Muscle of arm (tissue), 1 donor: ENCODE measurements at regions not wholly inside any gene's neighbourhood (a gene's known extent, or its start where the extent isn't known, plus 50 kb on each side); places are given as distances from the start of the nearest gene placed in this dataset.

ENCODE experiments used
- DNase-seq: peaks from one replicate; pipeline ENCODE4 v3.0.0-alpha.2; 2013

DNA sequence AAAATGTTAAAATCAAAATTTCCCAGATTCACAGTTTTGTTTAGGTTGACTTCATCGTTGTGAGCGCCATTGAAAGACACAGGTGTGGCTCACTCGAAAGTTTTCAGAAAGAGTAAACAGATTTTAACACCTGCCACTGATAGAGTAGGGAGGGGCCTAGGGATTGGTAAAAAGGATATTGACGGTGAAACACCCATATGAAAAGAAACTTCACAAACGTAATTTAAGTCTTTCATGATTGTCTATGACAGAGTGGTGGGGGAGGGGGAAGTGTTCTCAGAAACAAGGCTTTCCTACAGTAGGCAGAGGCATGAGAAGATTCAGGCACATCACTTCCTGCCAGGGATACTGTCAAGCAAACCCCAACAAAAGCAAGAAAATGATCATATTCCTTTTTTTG lies 101.4 kb downstream of the PERP start:
- no peak for DNase-seq

DNA sequence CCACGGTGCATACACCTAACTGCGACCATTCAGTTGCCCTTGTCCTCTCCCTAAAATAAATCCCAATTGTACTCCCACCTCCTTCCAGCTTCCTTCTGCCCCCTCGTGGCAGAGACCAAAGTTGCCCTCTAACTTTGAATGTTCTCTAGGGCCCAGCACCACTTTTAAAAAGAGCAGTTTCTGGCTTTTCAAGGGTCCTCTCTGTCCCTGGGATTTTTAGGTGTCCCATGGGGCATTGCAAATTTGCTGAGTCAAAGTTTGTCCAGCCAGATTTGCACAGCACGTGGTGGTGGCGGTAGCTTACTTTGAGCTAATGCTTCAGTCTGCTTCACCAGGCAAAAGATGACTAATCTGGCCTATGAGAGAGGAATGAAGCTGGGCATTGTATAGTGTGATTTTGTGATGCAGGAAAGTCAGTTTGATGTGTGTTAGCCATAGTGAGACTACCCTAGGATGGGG lies 100.2 kb downstream of the PERP start:
- no peak for DNase-seq

DNA sequence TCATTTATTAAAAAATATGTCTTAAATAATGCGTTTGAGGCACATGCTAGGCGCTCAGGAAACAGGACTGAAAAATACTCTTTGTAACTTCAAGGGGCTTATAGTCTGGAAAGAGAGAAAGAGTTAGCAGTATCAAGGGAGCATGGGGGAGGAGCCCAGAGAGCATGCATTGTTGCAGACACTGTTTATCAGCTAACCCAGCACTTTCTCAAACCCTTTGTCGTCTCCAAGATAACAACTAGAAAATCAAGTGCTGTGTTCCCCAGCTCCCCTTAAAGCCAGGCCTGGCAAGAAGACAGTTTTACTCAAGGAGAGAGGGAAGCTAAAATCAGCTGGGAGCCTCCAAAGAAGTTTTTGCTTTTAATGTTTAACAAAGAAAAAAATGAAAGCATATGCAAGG lies 98.4 kb downstream of the PERP start:
- DNase-seq, result no peak

DNA sequence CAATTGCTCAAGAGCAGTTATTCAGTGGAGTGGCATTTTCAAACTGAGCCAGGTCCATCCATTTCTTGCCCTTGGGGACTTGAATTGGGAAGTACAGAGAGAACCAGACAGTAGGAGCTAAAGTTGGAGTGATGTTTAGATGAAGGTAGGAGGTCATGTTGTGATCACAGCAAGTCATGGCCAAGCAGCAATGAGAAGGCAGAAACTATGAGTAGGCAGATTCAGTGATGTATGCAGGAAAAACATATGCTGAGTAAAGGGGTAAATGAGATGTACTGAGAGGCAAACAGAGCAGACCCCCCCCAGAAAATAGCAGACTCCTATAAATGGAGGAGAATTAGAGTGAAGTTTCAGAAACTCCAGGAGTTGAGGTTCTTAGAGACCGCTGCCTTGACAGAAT lies 95.8 kb downstream of the PERP start:
- DNase-seq, result no peak

DNA sequence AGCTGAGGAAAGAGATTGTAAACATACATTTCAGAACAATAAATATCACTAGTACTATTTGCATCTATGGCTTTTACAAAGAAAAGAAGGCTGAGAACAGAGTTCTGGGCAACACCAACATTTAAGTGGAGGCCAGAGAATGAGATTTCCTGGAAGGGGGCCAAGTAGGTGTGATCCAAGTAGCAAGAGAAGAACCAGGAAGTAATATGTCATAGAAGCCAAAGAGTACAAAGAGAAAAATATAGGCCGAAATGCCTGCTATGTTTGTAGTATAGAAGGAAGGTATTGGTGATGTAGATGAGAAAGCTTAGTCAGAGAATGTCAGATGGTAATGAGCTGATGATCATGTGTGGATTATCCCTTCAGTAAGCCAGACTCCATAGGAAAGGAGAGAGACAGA lies 94.5 kb downstream of the PERP start:
- no peak for DNase-seq

DNA sequence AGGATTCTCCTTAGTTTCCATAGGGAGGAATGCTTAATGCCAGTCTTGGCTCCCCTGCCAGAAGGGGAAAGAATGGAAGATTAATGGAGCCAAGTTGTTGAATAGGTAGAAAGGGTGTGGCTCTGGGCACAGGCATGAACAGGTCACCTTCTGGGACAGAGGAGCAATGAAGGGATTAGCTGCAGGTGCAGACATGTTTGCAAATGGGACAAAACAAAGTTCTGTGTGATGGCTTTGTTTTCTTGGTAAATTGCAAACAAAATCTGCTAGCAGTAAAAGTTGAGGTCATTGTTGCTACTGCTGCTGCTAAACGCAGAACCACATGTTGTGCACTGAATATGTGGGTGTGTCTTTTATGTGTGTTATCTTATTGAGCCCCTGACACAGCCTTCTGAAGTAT lies 93.3 kb downstream of the PERP start:
- no peak for DNase-seq

DNA sequence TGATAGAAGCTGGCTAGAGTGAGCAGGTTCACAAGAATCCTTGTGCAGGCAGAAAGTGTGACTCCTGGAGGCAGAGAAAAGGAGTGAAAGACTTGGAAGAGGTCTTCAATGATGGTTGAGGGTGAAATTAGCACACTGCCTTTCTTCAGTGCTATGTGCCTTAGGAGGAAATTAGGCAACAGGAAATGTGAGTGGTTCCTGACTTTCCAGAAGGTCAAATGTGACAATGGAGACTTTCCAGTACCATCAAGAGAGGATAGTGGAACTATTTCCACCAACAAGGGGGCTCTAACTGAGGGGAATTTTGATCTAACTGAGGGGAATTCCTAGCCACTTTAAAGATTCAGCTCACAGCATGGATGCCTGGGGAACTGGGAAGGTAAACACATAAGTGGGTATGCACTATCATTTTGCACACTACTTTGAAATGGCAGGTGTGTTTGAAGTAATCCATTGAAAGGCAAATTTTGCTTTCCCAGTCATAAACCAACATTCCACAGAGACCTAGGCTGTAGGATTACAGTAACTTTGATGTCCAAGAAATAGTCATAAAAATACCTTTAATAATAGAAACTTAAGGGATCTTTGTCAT lies 90.0 kb downstream of the PERP start:
- DNase-seq, result no peak

DNA sequence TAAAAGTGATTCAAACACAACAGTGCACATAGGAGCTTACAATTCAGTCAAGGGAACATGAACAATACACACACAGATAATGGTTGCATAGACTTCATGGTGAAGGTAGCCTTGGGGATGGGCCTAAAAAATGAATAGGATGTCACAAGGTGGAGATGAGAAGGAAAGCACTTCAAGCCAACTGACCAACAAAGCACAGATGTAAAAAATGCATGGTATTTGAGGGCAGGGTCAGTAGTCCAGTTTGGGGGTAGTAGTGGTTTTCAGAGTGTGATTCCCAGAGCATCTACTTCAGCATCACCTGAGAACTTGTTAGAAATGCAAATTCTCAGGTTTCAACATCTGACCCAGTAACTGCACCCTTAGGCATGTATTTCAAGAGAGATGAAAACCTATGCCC lies 88.9 kb downstream of the PERP start:
- DNase-seq, result no peak

DNA sequence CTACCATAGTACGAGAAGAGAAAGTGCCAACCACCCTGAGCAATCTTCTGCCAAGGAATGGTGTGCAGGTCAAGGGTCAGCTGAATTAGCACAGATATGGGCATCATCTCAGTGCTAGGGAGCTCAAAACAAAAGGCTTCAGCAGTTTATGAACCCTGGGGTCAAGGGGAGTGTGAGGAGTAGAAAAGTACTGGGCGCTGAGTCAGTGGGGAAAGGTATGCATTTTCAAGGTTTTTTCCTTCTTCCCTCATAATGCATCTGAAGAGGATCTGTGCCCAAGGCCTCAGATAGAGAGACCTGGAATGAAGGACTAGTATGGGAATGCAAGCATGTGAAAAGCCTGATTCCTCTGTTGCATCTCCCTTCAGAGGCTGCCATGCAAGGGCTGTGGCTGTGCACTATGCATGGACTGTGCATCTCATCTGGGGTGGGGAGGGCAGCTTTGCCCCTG lies 81.7 kb downstream of the PERP start:
- DNase-seq, result no peak

DNA sequence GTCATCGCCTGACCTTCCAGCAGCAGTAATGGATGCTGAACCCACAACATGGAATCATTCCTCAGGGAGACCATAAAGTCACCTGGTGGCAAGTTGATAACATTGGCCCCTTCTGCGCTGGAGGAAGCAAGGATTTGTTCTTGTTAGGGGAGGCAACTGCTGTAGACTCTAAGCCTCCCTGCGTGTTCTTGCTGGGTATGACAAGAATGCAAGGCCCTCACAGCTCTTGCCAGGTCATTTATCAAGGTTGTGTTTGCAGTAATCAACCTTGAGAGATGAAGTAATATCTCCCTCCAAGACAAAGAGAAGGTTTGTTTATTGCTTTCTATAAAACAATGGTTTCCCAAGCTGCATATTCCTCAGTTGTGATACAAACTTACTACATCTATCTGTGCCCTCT lies 80.9 kb downstream of the PERP start:
- no peak for DNase-seq

DNA sequence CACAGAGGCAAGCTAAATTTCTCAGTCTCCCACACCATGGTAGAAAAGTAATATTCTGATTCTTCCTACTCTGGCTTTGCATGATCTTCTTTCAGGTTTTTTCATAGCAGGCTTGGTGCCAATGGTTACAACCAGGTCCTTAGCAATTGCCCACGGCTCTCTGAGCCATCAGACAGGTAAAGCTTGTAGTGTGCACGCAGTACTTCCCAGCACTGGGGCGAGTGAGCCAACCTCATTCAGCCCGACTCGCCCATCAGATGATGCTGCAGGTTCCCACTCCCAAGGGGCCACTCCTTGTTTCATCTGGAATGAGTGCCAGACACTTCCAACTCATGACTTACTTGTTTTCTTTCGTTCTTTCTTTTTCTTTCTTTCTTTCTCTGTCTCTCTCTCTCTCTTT lies 78.3 kb downstream of the PERP start:
- no peak for DNase-seq

DNA sequence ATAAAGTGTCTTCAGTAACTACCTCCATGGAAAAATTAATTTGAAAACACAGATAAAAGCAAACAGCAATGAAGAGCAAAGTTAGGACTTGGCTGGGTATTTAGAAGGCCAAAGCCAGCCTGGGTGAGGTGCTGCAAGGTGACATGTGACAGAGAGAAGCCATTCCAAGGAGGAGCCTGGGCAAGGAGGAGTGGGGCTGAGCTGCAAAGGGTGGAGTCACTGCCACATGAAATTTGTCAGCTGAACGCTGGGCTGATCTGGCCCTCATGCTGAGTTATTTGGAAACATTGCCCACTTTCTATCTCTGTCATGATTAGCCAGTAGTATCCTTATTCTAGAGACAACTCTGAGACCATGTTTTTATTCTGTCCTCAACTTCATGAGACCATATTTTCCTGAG lies 76.3 kb downstream of the PERP start:
- no peak for DNase-seq

DNA sequence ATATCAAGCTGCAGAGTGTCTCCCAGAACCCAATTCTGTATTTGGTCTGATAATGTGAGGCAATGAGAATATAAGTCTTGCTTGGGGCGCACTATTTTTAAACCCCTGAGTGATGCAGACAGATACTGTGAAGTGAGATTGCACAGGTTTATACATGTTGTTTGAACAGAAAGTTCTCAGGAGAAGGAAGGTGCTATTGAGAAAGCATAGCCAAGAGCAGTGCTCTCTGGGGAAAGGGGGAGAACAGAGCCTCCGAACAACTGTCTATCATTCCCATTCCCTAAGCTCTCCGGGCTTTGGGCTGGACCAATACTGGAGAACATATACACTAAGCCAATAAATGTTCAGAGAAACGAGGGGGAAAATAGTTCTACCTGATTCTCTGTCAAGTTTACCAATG lies 75.8 kb downstream of the PERP start:
- no peak for DNase-seq

DNA sequence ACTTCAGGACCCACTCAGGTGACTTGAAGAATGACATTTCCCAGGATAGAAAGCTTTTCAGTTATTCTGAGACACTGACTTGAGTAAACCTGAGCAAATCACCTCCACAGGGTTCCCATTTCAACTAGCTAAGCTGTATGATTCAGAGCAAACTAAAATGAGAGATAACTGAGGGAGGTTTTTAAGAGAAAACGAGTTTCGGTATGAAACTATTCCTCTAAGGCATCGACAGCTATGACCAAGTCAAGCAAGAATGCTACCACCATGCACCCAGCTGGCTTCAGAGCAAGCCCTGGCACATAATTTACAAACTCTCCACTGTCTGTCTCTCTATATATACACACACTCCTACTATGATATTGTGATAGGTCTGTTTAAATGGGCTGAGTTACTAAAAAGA lies 75.4 kb downstream of the PERP start:
- no peak for DNase-seq

DNA sequence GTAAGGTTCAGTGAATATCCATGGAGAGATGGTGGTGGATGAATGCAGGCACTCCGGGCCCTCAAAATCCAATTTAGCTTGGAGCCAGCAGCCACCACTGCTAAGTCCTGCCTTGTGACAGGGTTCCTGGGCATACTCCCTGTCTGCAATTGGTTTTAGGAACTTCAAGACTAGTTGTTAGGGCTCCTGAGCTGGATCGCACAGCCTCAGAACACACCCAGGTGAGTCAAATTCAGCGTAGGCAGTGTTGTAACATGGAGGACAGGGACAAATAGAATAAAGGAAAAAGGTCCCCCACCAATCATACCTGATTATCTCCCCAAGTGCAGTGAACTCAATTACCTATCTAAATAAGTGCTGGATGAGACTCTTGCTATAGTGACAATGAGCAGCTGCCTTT lies 74.6 kb downstream of the PERP start:
- DNase-seq, result no peak

DNA sequence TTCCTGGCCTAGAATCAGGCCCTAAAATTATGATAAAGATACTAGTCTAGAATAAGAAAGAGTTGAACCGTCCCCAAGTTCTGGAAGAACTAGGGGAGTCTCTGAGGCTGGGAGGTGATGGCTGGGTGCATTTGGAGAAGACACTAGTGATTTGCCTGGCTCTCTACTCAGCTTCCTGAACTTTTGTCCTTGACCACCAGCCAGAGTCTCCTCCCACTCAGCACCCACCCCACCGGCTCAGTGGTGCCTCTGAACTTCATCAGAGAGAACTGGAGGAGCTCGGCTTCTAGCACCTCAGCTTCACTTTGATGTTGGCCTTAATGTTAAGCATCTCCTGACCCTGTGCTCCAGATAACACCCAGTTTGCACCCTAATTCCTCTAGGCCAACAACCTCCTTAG lies 73.0 kb downstream of the PERP start:
- DNase-seq, result no peak

DNA sequence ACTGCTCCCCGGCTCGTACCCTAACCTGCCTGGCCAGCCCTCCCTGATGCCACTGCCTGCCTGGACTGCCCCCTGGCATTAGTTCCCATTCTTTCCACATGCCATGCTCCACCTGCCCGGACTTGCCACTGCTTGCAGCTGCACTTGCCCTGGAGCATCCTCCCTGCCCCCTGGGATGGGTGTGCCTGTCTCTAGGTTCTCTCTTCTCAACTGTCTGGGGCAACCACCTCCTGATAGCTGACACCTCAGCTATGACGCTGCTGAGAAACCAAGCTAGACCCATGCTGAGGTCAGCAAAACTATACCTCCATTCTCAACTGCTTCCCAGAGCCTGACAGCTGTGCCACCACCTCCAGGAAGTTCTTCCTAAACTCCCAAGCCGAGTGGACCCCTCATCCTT lies 72.1 kb downstream of the PERP start:
- DNase-seq, result no peak

DNA sequence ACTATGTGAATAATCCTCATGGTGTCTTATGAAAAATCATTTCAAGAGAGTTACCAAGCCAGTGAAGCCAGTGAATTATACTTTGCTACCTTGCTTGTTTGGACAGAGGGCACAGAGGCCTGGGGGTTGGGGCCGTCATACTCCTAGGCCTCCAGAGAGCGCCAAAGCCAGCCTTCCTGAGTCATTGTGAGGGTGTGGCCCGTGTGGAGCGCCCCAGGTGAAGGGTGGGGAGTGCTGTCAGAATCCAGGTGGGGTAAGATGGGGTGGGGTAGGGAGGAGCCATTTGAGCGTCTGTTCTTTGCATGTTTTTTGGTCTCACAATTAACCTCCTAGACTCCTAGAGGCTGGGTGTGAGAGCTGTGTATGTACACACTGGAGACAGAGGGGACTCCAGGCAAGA lies 71.1 kb downstream of the PERP start:
- DNase-seq, result no peak

DNA sequence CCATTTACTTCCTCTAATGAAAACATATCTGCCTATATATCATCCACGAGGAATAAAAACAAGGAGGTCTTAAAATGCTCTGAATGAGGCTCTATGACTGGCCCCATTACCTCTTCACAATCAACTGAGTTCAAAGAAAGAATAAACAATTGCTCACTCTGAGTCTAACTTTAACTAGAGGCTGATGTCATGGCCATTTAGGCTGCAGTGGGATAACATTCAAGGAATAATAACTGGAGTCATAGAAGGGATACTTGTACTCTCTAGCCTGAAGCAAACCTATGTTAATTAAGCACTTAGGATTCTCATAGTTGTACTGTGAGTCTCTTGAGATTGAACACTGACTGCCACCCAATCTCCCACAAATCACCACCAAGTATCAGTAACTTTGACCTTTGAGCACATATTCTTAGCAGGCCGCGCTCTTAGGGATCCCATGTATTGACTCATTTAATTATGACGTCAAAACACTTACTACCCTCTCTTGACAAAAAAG lies 70.2 kb downstream of the PERP start:
- no peak for DNase-seq

DNA sequence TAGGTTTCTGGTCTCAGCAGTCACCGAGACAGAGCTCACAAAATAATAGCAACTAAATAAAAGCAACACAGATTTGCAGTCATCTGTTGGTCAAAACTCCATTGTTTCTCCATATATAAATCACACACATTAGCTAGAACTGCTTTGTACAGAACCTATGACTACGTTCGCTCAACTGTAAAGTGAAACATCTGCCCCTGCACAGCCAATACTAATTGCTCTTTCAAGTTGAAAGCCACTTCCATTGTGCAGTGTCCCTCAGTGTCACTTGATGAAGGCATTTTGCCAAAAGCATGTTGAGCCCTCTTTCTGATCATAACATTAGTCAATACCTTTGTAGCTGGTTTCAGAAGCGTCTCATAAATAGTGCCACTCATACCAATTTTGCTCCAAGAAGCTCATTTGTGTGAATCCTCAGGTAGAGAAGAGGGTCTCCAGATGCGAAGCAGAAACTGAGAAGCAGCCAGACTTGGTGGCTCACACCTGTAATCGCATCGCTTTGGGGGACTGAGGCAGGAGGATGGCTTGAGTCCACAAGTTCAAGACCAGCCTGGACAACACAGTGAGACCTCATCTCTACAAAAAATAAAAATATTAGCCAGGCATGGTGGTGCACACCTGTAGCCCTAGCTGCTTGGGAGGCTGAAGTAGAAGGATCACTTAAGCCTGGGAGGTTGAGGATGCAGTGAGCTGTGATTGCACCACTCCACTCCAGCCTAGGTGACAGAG lies 68.9 kb downstream of the PERP start:
- no peak for DNase-seq
